ENCODE measurements at regions not wholly inside any gene's neighbourhood (a gene's known extent, or its start where the extent isn't known, plus 50 kb on each side); places are given as distances from the start of the nearest gene placed in this dataset.
"Not testable (repeated sequence)": the region's sequence is repeated elsewhere in the genome, so short reads cannot be mapped to it uniquely, and the experiment has no call there.

DNA sequence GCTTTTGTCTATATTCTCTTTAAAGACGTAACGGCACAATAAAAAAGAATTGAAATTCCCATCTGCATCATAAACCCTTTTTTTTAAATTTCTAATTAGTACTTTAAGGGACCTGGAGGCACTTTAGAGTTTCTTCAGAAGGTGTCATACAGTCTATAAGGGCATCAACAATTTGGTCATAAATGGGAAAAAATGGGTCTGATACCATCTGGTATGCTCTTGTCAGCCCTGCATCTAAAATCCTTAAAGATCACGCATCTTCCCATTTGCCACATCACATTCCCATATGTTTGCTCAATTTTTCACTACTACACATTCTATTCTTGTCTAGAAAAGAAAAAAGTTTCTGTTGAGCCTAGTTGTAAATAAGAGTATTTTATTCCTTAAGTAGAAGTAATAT, 53.8 kb downstream of the COX7C start:
- no peak overlapping the region for H3K4me3 ChIP-seq
- peaks cover 8% of the 10 kb centered on the region for H3K27me3 ChIP-seq (ENCODE audit: low read depth)
- H3K9me3 ChIP-seq: no peaks in the 10 kb centered on the region
- no peak for DNase-seq (ENCODE audit: low spot score in 2 of 2)
- no peaks in the 10 kb centered on the region for H3K36me3 ChIP-seq (replicated peaks)
- H3K4me1 ChIP-seq: no peaks in the 10 kb centered on the region
- in situ Hi-C loops (cut with MboI; ENCODE audit: low sequenced_read_pairs): no loop called here

DNA sequence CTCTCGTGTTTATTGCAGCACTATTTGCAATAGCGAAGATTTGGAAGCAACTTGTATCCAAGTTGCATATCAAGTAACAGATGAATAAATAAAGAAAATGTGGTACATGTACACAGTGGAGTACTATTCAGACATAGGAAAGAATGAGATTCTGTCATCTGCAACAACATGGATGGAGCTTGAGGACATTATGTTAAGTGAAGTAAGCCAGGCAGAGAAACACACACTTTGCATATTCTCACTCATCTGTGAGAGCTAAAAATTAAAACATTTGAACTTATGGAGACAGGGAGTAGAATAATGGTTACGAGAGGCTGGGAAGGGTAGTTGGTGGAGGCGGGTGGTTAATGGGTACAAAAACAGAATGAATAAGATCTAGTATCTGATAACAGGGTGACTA, 56.3 kb downstream of the COX7C start:
- DNase-seq (ENCODE audit: low spot score in 2 of 2): no peak
- no peaks in the 10 kb centered on the region for H3K4me1 ChIP-seq
- no peaks in the 10 kb centered on the region for H3K36me3 ChIP-seq (replicated peaks)
- no peak overlapping the region for H3K4me3 ChIP-seq
- peaks cover 8% of the 10 kb centered on the region for H3K27me3 ChIP-seq (ENCODE audit: low read depth)
- no peaks in the 10 kb centered on the region for H3K9me3 ChIP-seq
- in situ Hi-C loops (cut with MboI; ENCODE audit: low sequenced_read_pairs): no loop called here

DNA sequence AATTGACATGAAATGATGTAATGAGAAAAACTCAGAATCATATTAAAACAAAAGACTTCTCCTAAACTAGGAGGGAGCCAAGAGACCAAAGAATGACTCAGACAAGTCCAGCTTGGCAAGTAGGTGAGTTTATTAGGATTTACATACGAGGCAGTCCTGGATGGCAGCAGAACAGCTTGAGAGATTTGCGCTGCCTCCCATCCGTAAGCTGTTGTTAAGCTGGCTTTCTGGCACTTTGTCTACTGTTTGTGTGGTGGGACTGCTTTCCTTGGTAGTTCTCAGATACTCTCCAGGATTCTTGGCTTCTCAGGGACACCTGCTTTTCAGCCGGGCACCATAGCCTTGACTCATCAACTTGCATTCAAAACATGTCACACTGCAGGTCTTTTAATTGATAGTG, 57.6 kb downstream of the COX7C start:
- no peak overlapping the region for H3K4me3 ChIP-seq
- no peaks in the 10 kb centered on the region for H3K36me3 ChIP-seq (replicated peaks)
- in situ Hi-C loops (cut with MboI; ENCODE audit: low sequenced_read_pairs): no loop called here
- DNase-seq (ENCODE audit: low spot score in 2 of 2): no peak
- no peaks in the 10 kb centered on the region for H3K4me1 ChIP-seq
- H3K27me3 ChIP-seq (ENCODE audit: low read depth): peaks cover 8% of the 10 kb centered on the region
- no peaks in the 10 kb centered on the region for H3K9me3 ChIP-seq

DNA sequence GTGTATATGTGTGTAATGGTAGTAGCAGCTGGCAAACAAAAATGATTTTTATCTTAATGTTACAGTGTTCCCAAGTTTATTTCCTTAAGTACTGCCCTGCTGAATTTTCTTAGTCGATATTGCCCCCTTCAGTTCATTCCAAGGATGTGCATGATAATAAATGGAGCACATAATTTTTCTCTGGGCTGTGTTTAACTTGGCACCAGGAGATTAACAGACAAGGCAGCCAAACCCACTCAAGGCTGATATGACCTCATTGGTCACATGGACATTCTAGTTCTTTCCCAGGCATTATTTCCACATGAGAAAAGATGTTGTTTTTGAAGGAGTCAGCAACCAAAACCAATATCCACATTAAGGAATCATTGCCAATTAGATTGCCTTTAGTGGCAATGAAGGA, 61.8 kb downstream of the COX7C start:
- Histone ChIP-seq H3K36me3 (replicated peaks) (no peaks in the 10 kb centered on the region), H3K27me3 (ENCODE audit: low read depth) (no peaks in the 10 kb centered on the region; the same call in 1 of the 2 replicates), H3K9me3 (no peaks in the 10 kb centered on the region), H3K4me1 (no peaks in the 10 kb centered on the region), H3K4me3 (no peak overlapping the region)
- peak; percentile 9 to 63 for DNase-seq (ENCODE audit: low spot score in 2 of 2)
- in situ Hi-C loops (cut with MboI; ENCODE audit: low sequenced_read_pairs): no loop called here

DNA sequence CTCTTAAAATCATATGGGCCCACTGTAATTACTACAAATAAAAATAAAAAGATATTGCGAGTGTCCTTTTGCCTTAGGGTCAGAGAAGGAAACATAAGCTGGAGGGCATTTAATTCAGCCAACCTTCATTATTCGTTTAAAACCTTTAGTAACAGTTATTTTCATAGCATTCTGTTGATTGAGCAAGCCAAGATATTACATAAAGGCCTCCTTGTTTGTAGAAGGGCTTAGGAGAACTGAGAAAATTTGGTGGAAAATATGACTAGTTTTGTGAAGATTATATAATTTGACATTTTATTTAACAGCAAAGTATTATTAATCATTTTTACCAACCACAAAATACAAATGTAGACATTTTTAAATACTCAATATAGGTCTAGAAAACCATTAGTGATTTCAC, 62.2 kb downstream of the COX7C start:
- DNase-seq (ENCODE audit: low spot score in 2 of 2): no peak
- Histone ChIP-seq H3K4me3 (no peak overlapping the region), H3K4me1 (no peaks in the 10 kb centered on the region), H3K27me3 (ENCODE audit: low read depth) (no peaks in the 10 kb centered on the region), H3K36me3 (replicated peaks) (no peaks in the 10 kb centered on the region), H3K9me3 (no peaks in the 10 kb centered on the region)
- in situ Hi-C loops (cut with MboI; ENCODE audit: low sequenced_read_pairs): no loop called here

DNA sequence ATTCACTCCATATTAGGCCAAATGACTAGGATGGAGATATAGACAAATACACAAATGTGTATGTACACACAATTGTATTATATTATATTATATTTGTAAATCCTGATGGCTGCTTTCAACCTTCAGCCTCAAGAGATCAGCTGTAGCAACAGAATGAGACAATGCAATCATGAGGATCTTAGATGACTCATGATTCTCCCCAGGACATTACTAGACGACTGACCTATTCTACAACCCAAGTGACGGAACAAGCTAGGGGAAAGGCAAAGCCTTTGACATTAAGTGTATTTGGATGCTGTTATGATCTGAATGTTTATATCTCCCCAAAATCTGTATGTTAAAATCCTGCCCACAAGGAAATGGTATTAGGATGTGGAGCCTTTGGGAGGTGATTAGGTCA, 66.5 kb downstream of the COX7C start:
- no peaks in the 10 kb centered on the region for H3K4me1 ChIP-seq
- in situ Hi-C loops (cut with MboI; ENCODE audit: low sequenced_read_pairs): no loop called here
- H3K9me3 ChIP-seq: no peaks in the 10 kb centered on the region
- peaks cover 6% of the 10 kb centered on the region; the same call in 1 of the 2 replicates for H3K27me3 ChIP-seq (ENCODE audit: low read depth)
- H3K4me3 ChIP-seq: no peak overlapping the region
- DNase-seq (ENCODE audit: low spot score in 2 of 2): no peak
- H3K36me3 ChIP-seq (replicated peaks): no peaks in the 10 kb centered on the region

DNA sequence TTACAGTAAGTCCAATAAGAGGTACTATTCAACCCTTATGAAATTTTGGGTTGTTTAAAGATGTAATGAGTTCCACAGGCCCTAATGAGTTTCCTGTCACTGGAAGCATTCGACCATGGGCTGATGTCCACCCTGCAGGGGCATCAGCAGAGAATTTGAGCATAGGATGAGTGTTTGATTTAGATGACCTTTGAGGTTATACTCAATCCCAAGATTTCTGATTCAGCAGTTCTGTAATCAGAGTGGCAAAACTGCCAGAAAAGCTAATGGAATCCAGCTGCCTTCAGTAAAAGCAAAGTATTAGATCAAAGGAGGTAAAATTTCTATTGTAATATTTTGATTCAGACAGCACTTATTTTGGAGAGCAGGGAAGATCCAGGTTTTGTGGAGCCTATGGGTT, 68.3 kb downstream of the COX7C start:
- Histone ChIP-seq H3K36me3 (replicated peaks) (no peaks in the 10 kb centered on the region), H3K4me3 (no peak overlapping the region), H3K27me3 (ENCODE audit: low read depth) (peaks cover 6% of the 10 kb centered on the region; the same call in 1 of the 2 replicates), H3K4me1 (no peaks in the 10 kb centered on the region), H3K9me3 (no peaks in the 10 kb centered on the region)
- in situ Hi-C loops (cut with MboI; ENCODE audit: low sequenced_read_pairs): no loop called here
- DNase-seq (ENCODE audit: low spot score in 2 of 2): no peak

DNA sequence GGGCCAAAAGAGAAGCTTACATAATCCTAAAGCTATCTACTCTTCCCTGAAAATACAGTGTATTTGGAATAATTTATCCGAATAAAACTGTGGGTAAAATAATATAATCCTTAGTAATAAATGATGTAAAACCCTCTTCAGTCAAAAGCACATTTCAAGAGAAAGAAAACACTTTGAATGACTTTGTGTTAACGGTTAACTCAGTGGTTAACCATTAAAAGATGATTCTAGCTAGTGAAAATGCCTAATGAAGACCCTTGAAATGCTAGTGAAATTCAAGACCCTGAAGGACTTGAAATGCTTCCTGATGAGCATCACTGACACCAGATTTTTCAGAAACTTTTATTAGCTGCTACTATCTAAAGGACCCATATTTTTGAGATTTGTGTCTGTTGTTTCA, 70.7 kb downstream of the COX7C start:
- in situ Hi-C loops (cut with MboI; ENCODE audit: low sequenced_read_pairs): no loop called here
- DNase-seq (ENCODE audit: low spot score in 2 of 2): no peak
- Histone ChIP-seq H3K4me1 (no peaks in the 10 kb centered on the region), H3K9me3 (no peaks in the 10 kb centered on the region), H3K36me3 (replicated peaks) (no peaks in the 10 kb centered on the region), H3K4me3 (no peak overlapping the region), H3K27me3 (ENCODE audit: low read depth) (peaks cover 6% of the 10 kb centered on the region)

DNA sequence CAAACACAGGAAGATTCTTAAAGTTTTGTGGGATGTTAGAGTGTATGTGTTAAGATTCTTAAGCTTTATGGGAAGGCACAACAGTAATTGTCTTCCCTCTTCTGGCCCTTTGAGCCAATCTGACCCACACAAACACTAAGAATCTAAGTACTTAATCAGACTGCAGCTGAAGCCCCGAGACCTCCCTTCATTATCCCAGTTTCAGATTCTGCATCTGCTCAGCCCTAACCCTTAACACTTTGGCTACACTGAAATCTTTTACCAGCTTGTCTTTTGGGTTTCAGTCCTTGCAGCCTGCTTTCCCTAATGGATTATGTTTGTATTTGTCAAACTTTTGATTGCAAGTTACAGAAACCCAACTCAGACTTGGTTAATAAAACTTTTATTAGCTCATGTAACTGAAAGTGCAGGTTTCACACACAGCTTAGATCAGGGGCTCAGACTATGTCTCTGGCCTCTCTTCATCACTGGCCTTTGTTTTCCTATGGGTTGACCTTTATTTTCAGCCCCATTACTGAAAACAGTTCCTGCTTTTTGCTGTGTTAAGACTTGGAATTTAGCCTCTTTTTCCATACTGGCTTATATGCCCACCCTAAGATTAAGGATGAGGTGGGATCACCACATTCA, 71.5 kb downstream of the COX7C start:
- no peak for DNase-seq (ENCODE audit: low spot score in 2 of 2)
- H3K27me3 ChIP-seq (ENCODE audit: low read depth): peaks cover 6% of the 10 kb centered on the region
- H3K4me1 ChIP-seq: no peaks in the 10 kb centered on the region
- H3K9me3 ChIP-seq: no peaks in the 10 kb centered on the region
- no peak overlapping the region for H3K4me3 ChIP-seq
- in situ Hi-C loops (cut with MboI; ENCODE audit: low sequenced_read_pairs): no loop called here
- H3K36me3 ChIP-seq (replicated peaks): no peaks in the 10 kb centered on the region

DNA sequence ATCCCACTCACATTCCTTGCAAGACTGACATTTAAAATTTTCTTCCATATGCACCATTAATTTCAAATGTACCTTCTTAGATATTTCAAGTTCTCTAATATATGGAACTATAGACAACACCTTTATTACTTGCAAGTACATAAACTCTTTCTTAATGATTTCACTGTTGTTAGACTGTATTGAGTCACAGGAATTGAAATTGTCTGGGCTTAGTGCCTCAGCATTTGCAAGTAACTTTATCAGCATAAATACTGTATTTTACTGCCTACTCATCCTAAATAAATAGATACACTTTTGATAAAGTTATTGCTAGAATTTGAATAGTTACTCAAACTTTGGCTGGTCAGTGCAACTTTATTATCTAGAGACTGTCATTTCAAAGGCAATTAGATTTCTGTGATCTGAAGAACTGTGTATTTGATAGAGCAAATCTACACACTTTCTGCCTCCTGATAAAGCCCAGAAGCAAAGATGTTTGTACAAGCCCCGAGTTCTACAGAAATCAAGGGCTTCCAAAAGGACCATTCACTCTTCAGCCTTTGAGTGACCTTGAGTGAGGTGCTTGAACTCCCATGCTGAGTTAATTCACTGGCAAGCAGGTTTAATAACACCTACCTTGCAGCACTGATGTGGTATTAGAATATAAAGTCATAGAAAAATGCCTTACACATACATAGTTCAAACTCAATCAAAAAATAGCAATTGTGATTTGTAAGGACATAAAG, 91.6 kb downstream of the COX7C start:
- no peak for DNase-seq (ENCODE audit: low spot score in 2 of 2)
- no peaks in the 10 kb centered on the region for H3K36me3 ChIP-seq (replicated peaks)
- H3K4me1 ChIP-seq: no peaks in the 10 kb centered on the region
- H3K27me3 ChIP-seq (ENCODE audit: low read depth): no peaks in the 10 kb centered on the region
- no peak overlapping the region for H3K4me3 ChIP-seq
- in situ Hi-C loops (cut with MboI; ENCODE audit: low sequenced_read_pairs): no loop called here
- H3K9me3 ChIP-seq: no peaks in the 10 kb centered on the region

DNA sequence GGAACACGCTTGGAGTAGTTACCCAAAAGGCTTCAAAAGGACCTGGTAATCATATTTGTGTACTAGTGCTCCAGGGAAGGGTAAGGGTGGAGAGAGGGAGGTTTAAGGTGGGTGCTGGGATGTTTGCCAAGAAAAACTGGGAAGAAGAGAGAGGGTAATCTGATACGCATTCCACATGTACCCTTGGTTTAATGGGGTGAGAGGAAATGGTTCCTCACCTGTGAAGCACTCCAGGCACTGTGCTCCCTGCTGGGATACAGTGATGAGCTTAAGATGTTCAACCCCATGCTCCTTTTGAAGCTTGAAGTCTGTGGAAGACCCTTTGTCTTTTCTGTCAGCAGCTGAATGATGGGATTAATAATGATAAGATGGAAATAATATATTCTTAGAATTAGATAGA, 98.4 kb downstream of the COX7C start:
- no peak for DNase-seq (ENCODE audit: low spot score in 2 of 2)
- no peaks in the 10 kb centered on the region for H3K4me1 ChIP-seq
- no peak overlapping the region for H3K4me3 ChIP-seq
- H3K27me3 ChIP-seq (ENCODE audit: low read depth): no peaks in the 10 kb centered on the region
- in situ Hi-C loops (cut with MboI; ENCODE audit: low sequenced_read_pairs): no loop called here
- H3K9me3 ChIP-seq: no peaks in the 10 kb centered on the region
- H3K36me3 ChIP-seq (replicated peaks): no peaks in the 10 kb centered on the region

DNA sequence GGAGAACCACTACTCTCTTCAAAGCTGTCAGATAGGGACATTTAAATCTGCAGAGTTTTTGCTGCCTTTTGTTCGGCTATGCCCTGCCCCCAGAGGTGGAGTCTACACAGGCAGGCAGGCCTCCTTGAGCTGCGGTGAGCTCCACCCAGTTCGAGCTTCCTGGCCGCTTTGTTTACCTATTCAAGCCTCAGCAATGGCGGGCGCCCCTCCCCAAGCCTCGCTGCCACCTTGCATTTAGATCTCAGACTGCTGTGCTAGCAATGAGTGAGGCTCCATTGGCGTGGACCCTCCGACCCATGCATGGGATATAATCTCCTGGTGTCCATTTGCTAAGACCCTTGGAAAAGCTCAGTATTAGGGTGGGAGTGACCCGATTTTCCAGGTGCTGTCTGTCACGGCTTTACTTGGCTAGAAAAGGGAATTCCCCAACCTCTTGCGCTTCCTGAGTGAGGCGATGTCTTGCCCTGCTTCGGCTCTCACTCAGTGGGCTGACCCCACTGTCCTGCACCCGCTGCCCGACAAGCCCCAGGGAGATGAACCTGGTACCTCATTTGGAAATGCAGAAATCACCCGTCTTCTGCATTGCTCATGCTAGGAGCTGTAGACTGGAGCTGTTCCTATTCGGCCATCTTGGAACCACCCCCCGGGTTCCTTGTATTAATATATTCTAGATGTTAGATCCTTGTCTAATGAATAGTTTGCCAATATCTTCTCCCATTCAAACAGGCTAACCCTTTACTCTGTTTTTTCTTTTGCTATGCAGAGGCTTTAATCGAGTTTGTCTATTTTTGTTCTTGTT, 113.8 kb downstream of the COX7C start:
- H3K4me3 ChIP-seq; H3K9me3 ChIP-seq; H3K4me1 ChIP-seq; H3K36me3 ChIP-seq (replicated peaks); H3K27me3 ChIP-seq (ENCODE audit: low read depth); in situ Hi-C loops (cut with MboI; ENCODE audit: low sequenced_read_pairs); DNase-seq (ENCODE audit: low spot score in 2 of 2): not testable (repeated sequence)

DNA sequence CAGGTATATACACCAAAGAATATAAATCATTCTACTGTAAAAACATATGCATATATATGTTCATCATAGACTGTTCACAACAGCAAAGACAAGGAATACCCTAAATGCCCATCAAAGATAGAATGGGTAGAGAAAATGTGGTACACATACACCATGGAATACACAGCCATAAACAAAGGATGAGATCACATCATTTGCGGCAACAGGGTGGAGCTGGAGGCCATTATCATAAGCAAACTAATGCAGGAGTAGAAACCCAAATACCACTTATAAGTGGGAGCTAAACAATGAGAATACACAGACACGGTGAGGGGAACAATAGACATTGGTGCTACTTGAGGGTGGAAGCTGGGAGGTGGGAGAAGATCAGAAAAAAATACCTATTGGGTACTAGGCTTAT, 117.6 kb downstream of the COX7C start:
- Histone ChIP-seq H3K9me3 (no peaks in the 10 kb centered on the region), H3K27me3 (ENCODE audit: low read depth) (no peaks in the 10 kb centered on the region), H3K4me3 (no peak overlapping the region), H3K4me1 (no peaks in the 10 kb centered on the region), H3K36me3 (replicated peaks) (no peaks in the 10 kb centered on the region)
- in situ Hi-C loops (cut with MboI; ENCODE audit: low sequenced_read_pairs): no loop called here
- DNase-seq (ENCODE audit: low spot score in 2 of 2): no peak

DNA sequence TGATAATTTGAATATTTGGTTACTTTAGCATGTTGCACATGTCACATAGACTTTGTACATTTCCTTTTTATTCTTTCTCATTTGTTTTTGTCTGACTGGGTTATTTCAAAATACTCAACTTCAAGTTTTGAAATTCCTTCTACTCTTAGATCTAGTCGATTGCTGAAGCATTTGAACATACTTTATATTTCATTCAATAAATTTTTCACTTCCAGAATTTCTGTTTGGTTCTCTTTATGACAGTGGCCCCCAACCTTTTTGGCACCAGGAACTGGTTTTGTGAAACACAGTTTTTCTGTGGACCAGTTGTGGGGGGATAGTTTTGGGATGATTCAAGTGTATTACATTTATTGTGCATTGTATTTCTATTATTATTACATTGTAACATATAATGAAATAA, 119.8 kb downstream of the COX7C start:
- in situ Hi-C loops (cut with MboI; ENCODE audit: low sequenced_read_pairs): no loop called here
- Histone ChIP-seq H3K4me3 (no peak overlapping the region), H3K27me3 (ENCODE audit: low read depth) (no peaks in the 10 kb centered on the region), H3K9me3 (no peaks in the 10 kb centered on the region), H3K36me3 (replicated peaks) (no peaks in the 10 kb centered on the region), H3K4me1 (no peaks in the 10 kb centered on the region)
- no peak for DNase-seq (ENCODE audit: low spot score in 2 of 2)

All from HAP-1 (cell line).